Germinal center (tissue), 1 donor: ENCODE measurements at regions not wholly inside any gene's neighbourhood (a gene's known extent, or its start where the extent isn't known, plus 50 kb on each side); places are given as distances from the start of the nearest gene placed in this dataset.
"Not testable (repeated sequence)": the region's sequence is repeated elsewhere in the genome, so short reads cannot be mapped to it uniquely, and the experiment has no call there.

ENCODE experiments used
- DNase-seq: peaks from one replicate; pipeline ENCODE4 v3.0.0; 2012; ENCODE audit warnings: mixed read lengths, low spot score

DNA sequence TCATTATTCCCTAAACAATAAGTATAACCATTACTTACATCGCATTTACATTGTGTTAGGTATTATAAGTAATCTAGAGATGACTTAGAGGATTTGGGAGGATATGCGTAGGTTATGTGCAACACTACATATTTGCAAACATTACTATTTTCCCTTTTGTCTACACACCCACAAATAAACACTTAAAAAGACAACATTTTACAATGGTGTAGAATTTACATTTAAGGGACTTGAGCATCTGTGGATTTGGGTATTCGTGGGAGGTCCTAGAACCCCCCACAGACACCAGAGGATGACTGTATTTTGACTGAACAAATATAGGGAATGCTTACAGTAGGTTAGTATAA, 220.2 kb upstream of the MYO3A start:
- DNase-seq = no peak

DNA sequence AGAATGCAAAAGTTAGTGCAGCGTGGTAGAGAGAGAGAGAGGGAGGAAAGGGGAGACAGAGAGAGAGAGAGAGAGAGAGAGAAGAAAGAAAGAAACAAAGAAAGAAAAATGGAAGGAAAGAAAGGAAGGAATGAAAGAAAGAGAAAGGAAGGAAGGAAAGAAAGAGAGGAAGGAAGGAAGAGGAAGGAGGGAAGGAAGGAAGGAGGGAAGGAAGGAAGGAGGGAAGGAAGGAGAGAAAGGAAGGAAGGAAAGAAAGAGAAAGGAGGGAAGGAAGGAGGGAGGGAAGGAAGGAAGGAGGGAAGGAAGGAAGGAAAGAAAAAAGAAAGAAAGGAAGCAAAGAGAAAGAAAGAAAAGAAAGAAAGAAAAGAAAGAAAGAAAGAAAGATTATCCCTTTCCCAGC, 209.8 kb upstream of the MYO3A start:
- no peak for DNase-seq

DNA sequence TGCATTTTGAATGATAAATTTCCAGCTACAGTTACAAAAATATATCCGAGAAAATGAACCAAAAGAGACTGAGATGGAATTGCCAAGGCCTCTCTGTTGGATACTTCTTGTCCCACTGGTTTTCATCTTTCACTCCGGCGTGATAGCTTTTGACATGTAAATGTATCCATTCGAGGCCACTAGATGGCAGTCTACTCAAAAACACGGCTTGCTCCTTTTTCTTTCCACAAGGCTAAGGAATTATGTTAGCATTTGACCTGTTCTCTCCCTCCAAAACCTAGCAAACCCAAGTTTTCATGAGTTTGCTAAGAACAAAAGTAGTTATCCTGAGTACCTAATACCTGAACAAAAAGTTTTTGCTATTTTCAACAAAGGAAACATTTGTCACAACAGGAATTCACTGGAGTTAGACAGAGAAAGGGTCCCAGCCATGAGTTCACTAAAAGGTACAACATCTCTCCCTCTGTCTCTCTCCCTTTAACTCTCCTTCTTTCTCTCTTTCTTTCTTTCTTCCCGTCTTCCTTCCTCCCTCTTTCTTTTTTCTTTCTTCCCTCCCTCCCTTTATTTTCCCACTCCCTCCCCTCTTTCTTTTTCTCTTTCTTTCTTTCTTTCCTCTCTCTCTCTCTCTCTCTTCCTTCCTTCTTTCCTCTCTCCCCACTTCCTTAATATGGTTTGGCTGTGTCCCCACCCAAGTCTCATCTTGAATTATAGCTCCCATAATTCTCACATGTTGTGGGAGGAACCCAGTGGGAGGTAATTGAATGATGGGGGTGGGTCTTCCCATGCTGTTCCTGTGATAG, 207.9 kb upstream of the MYO3A start:
- peak; percentile 19 for DNase-seq

DNA sequence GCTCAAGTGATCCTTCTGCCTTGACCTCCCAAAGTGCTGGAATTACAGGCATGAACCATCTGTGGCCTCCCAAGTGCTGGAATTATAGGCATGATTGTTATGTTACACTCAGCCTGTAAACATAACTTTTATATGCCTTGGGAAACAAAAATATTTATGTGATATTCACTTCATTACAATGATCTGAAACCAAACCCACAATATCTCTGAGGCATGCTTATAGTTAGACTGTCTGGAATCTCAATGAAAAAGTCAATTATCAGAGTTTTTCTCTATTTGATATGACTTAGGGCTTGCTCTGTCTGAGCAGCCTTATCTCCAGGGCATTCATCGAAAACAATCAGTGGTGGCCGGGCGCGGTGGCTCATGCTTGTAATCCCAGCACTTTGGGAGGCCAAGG, 195.3 kb upstream of the MYO3A start:
- no peak for DNase-seq

DNA sequence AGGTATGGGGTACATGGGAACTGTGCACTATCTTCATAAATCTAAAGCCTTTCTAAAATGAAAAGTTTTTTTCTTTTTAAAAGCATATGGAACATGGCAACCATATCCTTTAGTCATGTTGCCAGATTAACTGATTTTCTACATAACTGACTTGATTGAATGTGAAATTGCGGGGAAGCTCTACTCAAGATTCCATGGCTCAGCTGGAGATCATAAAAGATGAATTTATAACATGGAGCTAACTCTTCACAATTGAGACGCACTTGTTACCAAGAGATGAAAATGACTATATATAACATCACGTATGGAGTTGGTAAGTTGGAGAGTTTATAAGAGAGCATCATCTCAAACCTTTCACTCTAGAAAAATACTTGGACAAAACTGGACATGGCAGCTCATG, 190.2 kb upstream of the MYO3A start:
- no peak for DNase-seq

DNA sequence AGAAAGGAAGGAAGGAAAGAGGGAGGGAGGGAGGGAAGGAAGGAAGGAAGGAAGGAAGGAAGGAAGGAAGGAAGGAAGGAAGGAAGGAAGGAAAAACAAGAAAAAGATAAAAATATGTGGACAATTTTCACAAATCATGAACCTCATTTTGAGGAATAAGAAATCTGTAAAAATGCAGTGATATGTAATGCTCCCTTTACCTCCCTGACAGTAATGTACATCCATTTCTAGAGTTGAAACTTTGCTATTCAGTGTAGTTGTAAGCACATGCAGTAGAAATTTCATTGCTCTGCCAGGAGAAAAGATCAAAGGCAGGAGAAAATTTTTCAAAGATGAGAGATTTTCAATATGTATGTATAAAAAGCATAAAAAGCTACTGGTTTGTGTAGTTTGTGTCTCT, 189.5 kb upstream of the MYO3A start:
- DNase-seq = no peak

DNA sequence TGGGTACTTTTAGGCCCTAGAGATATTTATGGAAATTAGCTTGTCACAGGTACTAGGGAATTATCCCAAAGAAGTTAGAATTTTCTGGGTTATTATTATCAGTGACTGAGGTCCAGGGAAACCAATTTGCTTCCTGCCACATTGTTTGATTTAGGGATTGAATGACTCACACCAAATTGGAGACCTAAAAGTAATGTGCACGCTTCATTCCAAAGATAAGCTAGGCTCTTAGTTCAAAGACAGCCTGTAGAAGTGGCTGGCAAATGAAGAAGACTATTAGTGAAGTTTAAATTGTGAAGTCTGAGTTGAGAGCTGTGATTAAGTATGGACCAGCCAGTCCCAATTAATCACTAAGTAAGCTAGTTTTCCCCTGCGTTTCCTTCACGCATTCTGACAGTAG, 188.1 kb upstream of the MYO3A start:
- no peak for DNase-seq

DNA sequence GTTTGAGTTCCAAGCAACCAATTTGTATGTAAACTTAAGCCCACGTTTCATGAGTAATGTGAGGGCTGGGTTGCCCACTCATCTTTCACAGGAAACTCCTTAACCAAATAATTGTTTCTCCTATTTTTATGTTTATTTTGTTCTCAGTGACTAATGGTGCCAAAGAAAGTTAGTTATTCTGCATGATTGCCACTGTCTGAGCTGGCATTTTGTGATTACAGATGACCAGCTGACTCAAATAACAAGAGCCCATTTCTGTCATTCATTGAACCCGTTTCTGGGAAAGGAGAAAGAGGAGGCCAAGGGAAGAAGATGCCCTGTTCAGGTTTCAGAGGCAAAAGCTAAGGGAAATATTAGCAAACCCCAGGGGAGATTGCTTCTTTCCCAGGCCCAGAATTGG, 186.9 kb upstream of the MYO3A start:
- DNase-seq = no peak

DNA sequence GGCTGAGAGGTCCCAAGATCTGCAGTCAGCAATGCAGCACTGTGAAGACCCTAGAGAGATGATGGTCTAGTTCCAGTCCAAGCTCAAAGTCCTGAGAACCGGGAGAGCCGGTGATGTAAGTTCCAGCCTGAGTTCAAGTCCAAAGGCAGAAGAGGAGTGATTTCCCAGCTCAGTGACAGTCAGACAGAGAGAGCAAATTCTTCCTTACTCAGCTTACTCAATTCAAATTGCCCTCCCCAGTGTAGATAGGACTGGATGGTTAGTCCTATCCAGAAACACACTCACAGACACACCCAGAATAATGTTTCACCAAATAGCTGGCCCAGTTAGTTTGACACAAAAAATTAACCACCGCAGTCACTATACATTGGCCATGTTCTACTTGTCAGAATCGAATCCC, 185.5 kb upstream of the MYO3A start:
- no peak for DNase-seq

DNA sequence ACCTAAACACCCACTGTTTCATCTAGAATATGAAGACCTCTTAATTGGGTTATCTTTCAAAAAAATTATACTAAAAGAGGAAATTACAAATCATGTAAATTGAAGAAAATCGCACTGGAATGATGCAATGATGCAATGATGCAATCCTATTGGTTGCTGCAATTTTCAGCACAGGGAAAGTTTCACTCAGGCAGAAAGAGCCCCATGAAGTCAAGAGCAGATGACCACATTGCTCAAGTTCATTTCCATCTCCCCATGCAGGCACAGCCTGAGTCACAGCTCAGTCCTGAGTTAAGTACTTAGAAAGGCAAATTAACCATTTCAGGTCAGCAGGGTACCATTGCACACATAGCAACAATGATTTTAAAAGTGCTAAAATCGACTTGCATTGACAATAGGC, 180.3 kb upstream of the MYO3A start:
- DNase-seq = no peak

DNA sequence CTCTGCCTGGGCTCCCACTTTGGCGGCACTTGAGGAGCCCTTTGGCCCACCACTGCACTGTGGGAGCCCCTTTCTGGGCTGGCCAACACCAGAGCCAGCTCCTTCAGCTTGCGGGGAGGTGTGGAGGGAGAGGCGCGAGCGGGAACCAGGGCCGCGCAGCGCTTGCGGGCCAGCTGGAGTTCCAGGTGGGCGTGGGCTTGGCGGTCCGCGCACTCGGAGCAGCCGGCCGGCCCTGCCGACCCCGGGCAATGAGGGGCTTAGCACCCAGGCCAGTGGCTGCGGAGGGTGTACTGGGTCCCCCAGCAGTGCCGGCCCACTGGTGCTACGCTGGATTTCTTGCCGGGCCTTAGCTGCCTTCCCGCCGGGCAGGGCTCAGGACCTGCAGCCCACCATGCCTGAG, 178.2 kb upstream of the MYO3A start:
- not testable (repeated sequence) for DNase-seq

DNA sequence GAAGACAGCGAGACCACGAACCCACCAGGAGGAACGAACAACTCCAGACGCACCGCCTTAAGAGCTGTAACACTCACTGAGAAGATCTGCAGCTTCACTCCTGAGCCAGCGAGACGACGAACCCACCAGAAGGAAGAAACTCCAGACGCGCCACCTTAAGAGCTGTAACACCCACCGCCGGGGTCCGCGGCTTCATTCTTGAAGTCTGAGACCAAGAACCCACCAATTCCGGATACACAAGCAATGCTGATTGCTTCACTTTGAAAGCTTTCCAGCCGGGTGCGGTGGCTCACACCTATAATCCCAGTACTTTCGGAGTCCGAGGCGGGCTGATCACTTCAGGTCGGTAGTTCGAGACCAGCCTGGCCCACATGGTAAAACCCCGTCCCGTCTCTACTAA, 177.2 kb upstream of the MYO3A start:
- DNase-seq = no peak

DNA sequence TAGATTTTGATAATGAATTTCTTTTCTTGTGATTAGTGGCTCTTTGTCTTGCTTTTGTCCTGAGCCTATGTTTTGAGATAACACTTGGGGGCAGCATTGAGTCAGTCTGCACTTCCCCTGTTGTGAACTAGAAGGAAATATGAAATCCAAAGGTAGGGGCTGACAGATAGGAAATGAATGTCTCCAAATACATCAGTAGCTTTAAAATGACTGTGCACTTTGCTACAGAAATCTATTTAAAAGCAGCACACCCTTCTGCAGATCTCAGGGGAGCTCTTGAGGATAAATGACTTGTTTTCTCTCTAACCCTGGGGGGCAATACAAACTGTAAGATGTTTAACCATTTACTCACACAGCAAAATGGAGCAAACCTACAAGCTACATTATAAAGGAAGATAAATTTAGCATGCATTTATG, 176.0 kb upstream of the MYO3A start:
- DNase-seq = no peak

DNA sequence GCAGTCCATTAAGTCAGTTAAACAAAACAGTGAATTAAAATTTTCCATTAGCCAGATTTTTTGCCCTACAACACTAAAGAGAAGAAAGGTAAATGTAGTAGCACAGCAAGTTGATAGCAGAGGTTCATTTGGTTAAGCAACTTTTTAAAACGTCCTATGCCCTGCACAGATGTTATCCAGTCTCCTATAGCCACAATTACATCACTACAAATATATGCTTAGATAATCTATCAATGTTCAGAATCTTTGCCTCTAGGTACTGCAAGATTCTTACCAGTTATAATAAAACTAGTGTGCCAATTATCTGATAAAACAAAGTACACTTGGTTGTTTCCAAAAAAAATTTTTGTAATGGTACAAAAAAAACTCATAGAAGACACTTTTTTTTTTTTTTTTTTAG, 175.5 kb upstream of the MYO3A start:
- no peak for DNase-seq

DNA sequence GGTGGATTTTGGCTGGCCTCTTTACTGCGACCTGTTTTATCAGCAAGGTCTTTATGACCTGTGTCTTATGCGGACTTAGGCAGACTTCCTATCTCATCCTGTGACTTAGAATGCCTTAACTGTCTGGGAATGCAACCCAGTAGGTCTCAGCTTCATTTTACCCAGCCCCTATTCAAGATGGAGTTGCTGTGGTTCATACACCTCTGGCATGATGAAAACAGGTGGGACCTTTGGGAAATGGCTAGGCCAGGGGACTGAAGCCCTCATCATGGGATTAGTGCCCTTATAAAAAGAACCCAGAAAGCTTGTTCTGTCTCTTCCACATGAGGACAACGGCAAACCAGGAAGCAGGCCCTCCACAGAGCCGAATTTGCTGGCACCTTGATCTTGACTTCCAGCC, 172.1 kb upstream of the MYO3A start:
- no peak for DNase-seq

DNA sequence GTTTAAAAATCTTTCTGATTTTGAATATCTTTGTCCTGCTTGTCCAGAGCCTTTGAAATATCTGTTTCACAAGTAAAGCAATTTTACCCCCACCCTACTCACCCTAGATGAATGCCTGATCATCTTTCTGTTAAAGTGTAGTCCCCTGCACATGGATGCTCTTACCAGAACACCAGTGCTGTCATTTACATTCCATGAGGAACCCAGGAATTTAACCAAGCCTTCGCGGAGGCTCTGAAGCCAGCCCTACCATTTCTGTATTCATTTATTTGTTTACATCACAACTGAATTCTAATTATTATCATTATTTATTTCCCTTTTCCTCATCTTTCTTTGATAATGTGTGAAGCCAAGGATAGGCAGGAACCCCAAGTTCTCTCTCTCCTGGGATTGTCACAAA, 167.8 kb upstream of the MYO3A start:
- no peak for DNase-seq

DNA sequence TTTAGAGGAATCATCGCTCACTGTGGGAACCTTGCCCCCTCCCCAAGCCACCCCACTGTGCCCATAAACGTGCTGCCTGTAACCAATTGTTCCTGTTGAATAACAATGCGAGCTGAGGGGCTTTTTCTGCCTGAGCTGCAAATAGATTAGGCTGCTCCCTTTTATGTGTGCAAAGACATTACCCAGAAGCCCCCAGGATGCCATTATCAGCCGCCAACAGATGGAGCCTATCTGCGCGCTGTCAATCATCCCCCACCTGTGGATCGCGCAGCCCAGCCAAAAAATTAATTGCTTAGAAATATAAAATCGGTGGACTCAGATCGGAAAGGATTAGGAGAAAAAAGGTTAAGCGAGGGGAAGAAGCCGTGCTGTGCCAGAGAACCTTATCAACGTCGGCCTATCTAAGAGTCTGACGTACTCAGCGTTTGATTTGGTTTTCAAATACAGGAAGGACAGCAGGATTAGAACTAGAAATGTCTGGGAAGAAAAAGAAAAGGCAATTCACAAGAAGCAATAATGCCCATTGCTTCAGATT, 167.3 kb upstream of the MYO3A start:
- no peak for DNase-seq

DNA sequence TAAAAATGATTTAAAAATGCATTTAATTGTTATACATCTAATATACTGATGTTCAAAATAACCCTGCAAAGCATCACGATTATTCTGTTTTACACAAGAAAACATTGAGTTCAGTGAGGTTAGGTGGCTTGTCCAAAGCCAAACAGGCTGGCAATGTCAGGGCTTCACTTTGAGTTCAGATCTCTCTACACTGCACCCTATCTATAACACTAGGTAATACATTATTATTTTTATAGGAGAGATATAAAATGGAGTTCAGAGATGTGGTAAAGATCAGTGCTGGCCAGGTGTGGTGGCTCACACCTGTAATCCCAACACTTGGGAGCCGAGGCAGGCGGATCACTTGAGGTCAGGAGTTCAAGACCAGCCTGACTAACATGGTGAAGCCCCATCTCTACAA, 165.9 kb upstream of the MYO3A start:
- no peak for DNase-seq

DNA sequence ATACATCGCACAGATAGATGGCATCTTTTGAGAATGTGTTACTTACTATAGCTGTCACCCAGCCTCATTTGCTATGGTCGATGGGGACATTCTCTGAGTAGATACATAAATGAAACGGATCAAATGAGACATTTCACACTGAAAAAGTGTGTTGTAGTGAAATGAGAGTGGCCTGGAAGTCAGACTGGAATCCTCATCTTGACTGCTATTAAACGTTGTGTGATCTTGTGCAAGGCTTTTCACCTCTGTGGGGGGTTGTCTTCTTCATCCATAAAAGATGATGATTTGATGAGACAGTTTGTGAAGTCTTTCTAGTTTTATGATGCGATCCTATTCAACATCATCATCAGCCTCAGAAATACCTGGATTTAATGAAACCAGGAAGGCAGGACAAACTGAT, 155.4 kb upstream of the MYO3A start:
- no peak for DNase-seq

DNA sequence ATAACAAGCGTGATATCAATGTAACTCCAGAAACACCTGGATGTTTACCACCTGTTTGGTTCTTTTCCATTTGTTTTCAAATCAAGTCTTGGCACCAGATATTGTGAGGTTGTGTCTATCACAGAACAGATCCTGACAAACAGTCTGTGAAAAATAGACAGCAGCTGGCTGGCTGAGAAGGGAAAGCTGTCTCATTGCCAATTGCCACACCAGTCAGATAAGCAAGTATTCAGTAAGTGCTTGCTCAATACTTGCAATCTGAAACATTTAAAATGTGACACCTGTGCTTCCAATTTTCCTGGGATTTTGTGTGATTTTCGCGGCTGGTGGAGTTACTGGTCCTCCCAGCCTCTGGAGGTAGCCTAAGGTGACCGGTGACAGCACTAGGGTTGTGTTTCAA, 147.9 kb upstream of the MYO3A start:
- no peak for DNase-seq

DNA sequence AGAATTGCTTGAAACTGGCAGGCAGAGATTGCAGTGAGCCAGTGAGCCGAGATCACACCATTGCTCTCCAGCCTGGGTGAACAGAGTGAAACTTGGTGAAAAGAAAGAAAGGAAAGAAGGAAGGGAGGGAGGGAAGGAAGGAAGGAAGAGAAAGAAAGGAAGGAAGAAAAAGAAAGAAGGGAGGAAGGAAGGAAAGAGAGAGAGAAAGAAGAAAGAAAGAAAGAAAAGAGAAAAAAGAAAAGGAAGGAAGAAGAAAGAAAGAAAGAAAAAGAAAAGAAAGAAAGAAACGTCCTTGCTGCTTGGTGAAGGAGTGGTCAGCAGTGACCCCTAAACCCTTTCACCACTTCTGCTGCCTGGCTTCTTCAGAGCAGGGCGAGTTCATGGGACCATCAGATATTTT, 147.1 kb upstream of the MYO3A start:
- DNase-seq = no peak

DNA sequence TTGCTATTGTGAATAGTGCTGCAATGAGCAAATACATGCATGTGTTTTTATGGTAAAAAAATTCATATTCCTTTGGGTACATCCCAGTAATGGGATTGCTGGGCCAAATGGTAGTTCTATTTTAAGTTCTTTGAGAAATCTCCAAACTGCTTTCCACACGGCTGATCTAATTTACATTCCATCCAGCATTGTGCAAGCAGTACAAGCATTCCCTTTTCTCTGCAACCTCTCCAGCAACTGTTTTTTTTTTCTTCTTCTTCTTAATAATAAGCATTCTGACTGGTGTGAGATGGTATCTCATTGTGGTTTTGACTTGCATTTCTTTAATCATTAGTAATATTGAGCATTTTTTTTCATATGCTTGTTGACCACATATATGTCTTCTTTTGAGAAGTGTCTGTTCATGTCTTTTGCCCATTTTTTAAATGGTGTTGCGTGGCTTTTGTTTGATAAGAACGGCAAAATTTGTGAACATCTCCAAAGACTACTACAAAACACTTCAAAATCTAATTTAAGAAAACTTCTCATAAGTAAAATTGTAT, 136.1 kb upstream of the MYO3A start:
- no peak for DNase-seq

DNA sequence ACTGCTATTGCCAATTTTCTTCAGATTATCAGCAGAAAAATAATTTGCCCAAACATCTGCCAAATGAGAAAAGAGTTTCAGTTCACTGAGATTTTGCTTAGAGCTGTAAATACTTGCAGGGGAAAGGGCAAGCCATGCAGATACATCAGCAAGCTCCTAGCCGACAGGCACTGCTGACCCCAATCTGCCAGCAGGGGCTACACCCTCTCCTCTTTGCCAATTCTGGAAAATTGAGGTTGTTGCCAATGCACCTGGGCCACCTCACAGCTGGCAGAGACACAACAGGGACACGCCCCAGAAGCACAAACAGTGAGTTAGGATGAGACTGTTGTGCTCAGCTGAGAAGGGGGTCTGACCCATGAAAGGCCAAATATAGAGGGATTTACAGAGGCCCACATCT, 129.5 kb upstream of the MYO3A start:
- DNase-seq = no peak

DNA sequence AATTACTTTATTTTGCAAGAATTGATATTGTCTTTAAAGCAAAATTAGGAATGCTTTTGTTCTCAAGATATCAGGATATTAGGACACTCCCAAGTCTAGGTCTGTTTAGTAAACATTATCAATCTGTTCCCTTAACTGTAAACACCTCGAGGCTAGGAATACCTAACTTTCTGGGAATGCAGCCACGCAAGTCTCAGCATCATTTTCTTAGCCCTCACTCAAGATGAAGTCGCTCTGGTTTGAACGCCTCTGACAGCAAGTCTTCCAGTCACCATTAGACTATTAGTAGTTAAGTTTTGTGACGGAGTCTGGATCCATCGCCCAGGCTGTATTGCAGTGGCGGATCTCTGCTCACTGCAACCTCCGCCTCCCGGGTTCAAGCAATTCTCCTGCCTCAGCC, 128.0 kb upstream of the MYO3A start:
- no peak for DNase-seq
